ENCODE measurements at regions not wholly inside any gene's neighbourhood (a gene's known extent, or its start where the extent isn't known, plus 50 kb on each side); places are given as distances from the start of the nearest gene placed in this dataset.

DNA sequence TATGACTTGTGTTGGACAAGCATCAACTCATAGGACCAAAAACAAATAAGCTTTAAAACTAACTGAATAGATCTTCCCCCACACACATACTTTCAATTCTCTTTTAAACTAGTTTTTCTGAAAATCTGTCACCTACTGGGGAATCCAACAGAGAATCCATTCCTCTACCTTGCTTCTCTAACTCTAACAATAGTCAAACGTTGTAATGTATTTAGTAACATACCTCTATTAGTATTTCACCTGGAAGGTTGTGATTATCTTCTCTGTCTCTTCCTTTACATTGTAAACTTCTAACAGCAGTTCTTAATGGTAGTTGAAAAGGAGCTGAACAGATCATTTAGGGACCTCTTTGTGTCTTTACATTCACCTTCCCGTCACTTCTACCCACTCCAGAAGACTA, 337.1 kb upstream of the FAM241A start:
- no peak for DNase-seq (ENCODE audit: low spot score)
- no peaks in the 10 kb centered on the region for H3K36me3 Mint-ChIP-seq (ENCODE audit: low read depth)
- H3K27me3 Mint-ChIP-seq (ENCODE audit: low read depth): no peaks in the 10 kb centered on the region
- H3K9me3 Mint-ChIP-seq: no peaks in the 10 kb centered on the region
- no peak overlapping the region for H3K27ac Mint-ChIP-seq
- no peak overlapping the region for H3K4me3 Mint-ChIP-seq
- H3K4me1 Mint-ChIP-seq (ENCODE audit: low read depth): no peaks in the 10 kb centered on the region

GRCh38 chr4:111811661-111812060, 333.6 kb upstream of the FAM241A start:
- Mint-ChIP-seq H3K4me1 (ENCODE audit: low read depth) (no peaks in the 10 kb centered on the region), H3K27ac (no peak overlapping the region), H3K36me3 (ENCODE audit: low read depth) (no peaks in the 10 kb centered on the region), H3K4me3 (no peak overlapping the region), H3K27me3 (ENCODE audit: low read depth) (no peaks in the 10 kb centered on the region), H3K9me3 (no peaks in the 10 kb centered on the region)
- DNase-seq (ENCODE audit: low spot score): no peak

DNA sequence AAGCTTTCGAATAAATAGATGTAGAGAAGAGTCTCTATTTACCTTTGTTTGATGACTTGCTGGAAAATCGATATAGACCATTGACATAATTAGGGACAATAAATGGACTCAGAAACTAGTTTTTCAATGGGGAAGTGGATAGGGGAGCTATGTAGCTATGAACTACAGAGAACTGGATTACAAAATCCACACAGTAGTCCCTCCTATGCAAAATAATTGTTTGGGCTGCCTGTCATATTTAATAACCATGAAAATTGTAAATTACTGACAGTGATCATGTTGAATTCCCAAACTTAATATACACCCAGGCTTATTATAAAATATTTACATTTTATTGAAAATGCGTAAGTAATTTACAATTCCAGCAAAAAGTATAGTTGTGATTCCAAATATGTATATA, 333.1 kb upstream of the FAM241A start:
- no peaks in the 10 kb centered on the region for H3K36me3 Mint-ChIP-seq (ENCODE audit: low read depth)
- no peak for DNase-seq (ENCODE audit: low spot score)
- H3K4me1 Mint-ChIP-seq (ENCODE audit: low read depth): no peaks in the 10 kb centered on the region
- no peaks in the 10 kb centered on the region for H3K9me3 Mint-ChIP-seq
- H3K27me3 Mint-ChIP-seq (ENCODE audit: low read depth): no peaks in the 10 kb centered on the region
- no peak overlapping the region for H3K27ac Mint-ChIP-seq
- no peak overlapping the region for H3K4me3 Mint-ChIP-seq

DNA sequence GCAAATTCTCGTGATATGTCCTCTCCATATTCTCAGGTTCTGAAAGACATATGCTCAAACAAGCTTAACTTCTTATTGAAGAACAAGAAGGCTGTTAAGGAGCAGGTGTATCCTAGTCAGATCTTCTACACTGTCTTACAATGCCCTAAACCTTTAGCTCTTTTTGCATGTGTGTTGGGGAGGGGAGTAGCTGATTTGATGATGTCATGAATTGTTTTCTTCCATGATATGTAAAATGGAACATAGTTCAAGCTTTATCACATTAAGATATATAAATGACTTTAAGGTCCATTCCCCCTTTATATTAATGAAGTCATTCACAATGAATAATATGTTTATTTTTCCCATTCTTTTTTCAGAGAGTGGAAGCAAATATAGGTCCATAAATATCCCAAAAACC, 332.5 kb upstream of the FAM241A start:
- H3K27me3 Mint-ChIP-seq (ENCODE audit: low read depth): no peaks in the 10 kb centered on the region
- H3K4me1 Mint-ChIP-seq (ENCODE audit: low read depth): no peaks in the 10 kb centered on the region
- no peak overlapping the region for H3K27ac Mint-ChIP-seq
- H3K4me3 Mint-ChIP-seq: no peak overlapping the region
- no peaks in the 10 kb centered on the region for H3K36me3 Mint-ChIP-seq (ENCODE audit: low read depth)
- no peak for DNase-seq (ENCODE audit: low spot score)
- H3K9me3 Mint-ChIP-seq: no peaks in the 10 kb centered on the region

- H3K27me3 Mint-ChIP-seq (ENCODE audit: low read depth): no peaks in the 10 kb centered on the region
- no peak overlapping the region for H3K4me3 Mint-ChIP-seq
- H3K36me3 Mint-ChIP-seq (ENCODE audit: low read depth): no peaks in the 10 kb centered on the region
- H3K4me1 Mint-ChIP-seq (ENCODE audit: low read depth): no peaks in the 10 kb centered on the region
- H3K9me3 Mint-ChIP-seq: no peaks in the 10 kb centered on the region
- no peak overlapping the region for H3K27ac Mint-ChIP-seq
- DNase-seq (ENCODE audit: low spot score): no peak
Measured at GRCh38 chr4:111813555-111814140, 331.6 kb upstream of the FAM241A start.

DNA sequence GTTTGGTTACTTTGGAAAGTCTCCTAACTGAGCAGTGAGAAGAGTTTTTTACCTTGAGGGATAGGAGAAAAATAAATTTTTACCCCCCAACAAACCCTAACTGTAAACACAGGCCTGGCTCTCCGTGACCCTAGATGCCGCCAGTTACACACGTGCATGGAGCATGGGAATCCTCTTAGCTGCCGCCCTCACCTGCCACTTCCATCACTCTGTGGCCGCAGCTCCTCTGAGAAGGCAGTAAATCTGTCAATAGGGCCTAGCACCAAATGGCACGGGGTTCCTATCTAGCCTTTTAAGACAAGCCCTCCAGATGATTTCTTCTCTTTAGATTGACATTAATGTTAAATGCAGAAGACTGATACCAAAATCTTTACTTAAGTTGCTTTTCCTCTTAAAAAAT, 330.3 kb upstream of the FAM241A start:
- H3K36me3 Mint-ChIP-seq (ENCODE audit: low read depth): no peaks in the 10 kb centered on the region
- no peak for DNase-seq (ENCODE audit: low spot score)
- no peaks in the 10 kb centered on the region for H3K4me1 Mint-ChIP-seq (ENCODE audit: low read depth)
- H3K9me3 Mint-ChIP-seq: no peaks in the 10 kb centered on the region
- no peaks in the 10 kb centered on the region for H3K27me3 Mint-ChIP-seq (ENCODE audit: low read depth)
- H3K27ac Mint-ChIP-seq: no peak overlapping the region
- no peak overlapping the region for H3K4me3 Mint-ChIP-seq

DNA sequence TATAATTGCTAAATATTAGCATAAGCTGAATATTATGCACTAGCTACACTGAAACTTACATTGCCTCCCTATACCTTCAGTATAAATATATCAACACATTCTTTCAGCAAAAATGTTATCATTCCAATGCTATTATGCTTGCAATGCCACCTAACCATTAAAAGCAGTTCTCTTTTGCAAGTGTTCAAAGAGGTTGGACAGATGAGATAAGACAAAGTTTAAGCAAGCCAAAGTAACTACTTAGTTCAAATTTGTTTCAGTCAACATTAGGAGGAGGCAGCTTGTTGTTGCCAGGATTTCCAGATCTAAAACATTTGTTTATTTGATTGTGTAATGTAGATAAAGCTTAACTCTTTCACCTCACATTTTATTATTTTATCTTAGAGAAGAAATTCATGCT, 323.9 kb upstream of the FAM241A start:
- no peaks in the 10 kb centered on the region for H3K9me3 Mint-ChIP-seq
- DNase-seq (ENCODE audit: low spot score): no peak
- no peak overlapping the region for H3K27ac Mint-ChIP-seq
- H3K27me3 Mint-ChIP-seq (ENCODE audit: low read depth): no peaks in the 10 kb centered on the region
- H3K36me3 Mint-ChIP-seq (ENCODE audit: low read depth): no peaks in the 10 kb centered on the region
- H3K4me1 Mint-ChIP-seq (ENCODE audit: low read depth): no peaks in the 10 kb centered on the region
- no peak overlapping the region for H3K4me3 Mint-ChIP-seq

GRCh38 chr4:111836601-111837000, 308.7 kb upstream of the FAM241A start:
- Mint-ChIP-seq H3K27ac (no peak overlapping the region), H3K36me3 (ENCODE audit: low read depth) (no peaks in the 10 kb centered on the region), H3K27me3 (ENCODE audit: low read depth) (no peaks in the 10 kb centered on the region), H3K9me3 (no peaks in the 10 kb centered on the region), H3K4me1 (ENCODE audit: low read depth) (no peaks in the 10 kb centered on the region), H3K4me3 (no peak overlapping the region)
- DNase-seq (ENCODE audit: low spot score): no peak

DNA sequence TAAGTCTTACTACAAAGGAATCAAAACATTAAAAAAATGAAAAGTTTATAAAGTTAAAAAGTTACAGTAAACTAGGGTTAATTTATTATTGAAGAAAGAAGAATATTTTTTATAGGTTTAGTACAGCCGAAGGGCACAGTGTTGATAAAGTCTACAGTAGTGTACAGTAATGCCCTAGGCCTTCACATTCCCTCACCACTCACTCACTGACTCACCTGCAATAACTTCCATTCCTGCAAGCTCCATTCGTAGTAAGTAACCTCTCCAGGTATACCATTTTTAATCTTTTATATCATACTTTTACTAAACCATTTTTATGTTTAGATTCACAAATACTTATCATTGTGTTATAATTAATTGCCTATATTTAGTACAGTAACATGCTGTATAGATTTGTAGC, 307.5 kb upstream of the FAM241A start:
- no peaks in the 10 kb centered on the region for H3K36me3 Mint-ChIP-seq (ENCODE audit: low read depth)
- H3K27ac Mint-ChIP-seq: no peak overlapping the region
- DNase-seq (ENCODE audit: low spot score): no peak
- H3K27me3 Mint-ChIP-seq (ENCODE audit: low read depth): no peaks in the 10 kb centered on the region
- no peaks in the 10 kb centered on the region for H3K4me1 Mint-ChIP-seq (ENCODE audit: low read depth)
- H3K9me3 Mint-ChIP-seq: no peaks in the 10 kb centered on the region
- H3K4me3 Mint-ChIP-seq: no peak overlapping the region

DNA sequence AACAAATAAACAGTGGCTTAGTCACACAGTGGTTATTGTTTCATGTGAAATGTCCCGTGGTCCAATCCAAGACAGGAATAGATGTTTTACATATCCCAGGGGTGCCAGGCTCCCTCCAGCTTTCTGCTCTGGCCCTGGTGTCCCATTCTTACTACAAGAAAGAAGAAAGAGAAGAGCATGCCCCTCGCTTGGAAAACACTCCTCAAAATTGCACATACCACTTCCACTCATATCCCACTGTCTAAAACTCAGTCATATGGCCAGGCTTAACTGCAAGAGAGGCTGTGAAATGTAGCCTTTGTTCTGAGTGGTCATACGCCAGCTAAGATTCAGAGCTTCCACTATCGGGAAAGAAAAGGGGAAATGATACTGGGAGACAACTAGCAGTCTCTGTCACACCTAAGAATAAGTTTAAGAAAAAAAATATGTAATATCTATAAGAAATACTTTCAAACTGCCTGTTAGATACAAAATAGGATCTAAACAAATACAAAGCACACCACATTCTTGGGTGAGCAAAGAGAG, 306.8 kb upstream of the FAM241A start:
- DNase-seq (ENCODE audit: low spot score): no peak
- Mint-ChIP-seq H3K4me3 (no peak overlapping the region), H3K27me3 (ENCODE audit: low read depth) (no peaks in the 10 kb centered on the region), H3K9me3 (no peaks in the 10 kb centered on the region), H3K27ac (no peak overlapping the region), H3K36me3 (ENCODE audit: low read depth) (no peaks in the 10 kb centered on the region), H3K4me1 (ENCODE audit: low read depth) (no peaks in the 10 kb centered on the region)

DNA sequence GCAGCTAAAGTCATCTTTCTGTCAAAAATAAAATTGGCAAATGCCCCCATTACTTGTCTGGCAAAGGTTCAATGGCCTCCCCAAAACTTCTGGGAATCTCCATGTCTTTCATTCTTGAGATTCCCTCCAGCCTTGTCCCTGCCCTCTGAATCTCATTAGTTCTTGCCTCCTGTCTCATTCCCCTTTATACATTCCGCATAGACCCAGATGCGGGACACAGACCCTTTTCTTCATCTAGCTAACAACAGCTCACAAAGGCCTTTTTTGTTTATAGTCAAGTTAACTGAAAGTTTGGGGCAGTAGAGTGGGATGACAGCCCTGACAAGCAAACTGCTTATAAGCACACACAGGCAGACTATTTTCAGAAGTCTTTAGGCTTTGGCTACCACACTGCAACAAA, 306.1 kb upstream of the FAM241A start:
- H3K36me3 Mint-ChIP-seq (ENCODE audit: low read depth): no peaks in the 10 kb centered on the region

DNA sequence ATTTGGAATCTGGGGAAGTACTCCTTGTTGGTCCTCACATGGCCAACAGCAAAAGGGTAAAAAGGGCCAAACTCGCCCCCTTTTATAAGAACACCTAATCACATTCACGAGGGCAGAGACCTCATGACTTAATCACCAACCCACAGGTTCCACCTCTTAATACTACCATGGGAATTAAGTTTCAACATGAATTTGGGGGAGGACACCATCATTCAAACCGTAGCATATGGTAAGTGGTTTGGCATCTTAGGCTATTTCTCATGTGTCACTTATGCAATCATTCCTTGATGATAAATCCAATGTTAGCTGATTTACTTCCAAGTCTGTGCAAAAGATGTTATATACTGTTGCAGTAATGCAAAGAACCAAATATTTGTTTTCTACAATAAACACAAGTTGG, 302.9 kb upstream of the FAM241A start:
- no peak overlapping the region for H3K4me3 Mint-ChIP-seq
- no peaks in the 10 kb centered on the region for H3K36me3 Mint-ChIP-seq (ENCODE audit: low read depth)
- no peaks in the 10 kb centered on the region for H3K4me1 Mint-ChIP-seq (ENCODE audit: low read depth)
- H3K9me3 Mint-ChIP-seq: no peaks in the 10 kb centered on the region
- DNase-seq (ENCODE audit: low spot score): no peak
- no peak overlapping the region for H3K27ac Mint-ChIP-seq
- no peaks in the 10 kb centered on the region for H3K27me3 Mint-ChIP-seq (ENCODE audit: low read depth)

More for the DNA sequence above, 306.1 kb upstream of the FAM241A start:
- Mint-ChIP-seq H3K27ac (no peak overlapping the region), H3K4me3 (no peak overlapping the region), H3K27me3 (ENCODE audit: low read depth) (no peaks in the 10 kb centered on the region), H3K4me1 (ENCODE audit: low read depth) (no peaks in the 10 kb centered on the region), H3K9me3 (no peaks in the 10 kb centered on the region)
- no peak for DNase-seq (ENCODE audit: low spot score)

DNA sequence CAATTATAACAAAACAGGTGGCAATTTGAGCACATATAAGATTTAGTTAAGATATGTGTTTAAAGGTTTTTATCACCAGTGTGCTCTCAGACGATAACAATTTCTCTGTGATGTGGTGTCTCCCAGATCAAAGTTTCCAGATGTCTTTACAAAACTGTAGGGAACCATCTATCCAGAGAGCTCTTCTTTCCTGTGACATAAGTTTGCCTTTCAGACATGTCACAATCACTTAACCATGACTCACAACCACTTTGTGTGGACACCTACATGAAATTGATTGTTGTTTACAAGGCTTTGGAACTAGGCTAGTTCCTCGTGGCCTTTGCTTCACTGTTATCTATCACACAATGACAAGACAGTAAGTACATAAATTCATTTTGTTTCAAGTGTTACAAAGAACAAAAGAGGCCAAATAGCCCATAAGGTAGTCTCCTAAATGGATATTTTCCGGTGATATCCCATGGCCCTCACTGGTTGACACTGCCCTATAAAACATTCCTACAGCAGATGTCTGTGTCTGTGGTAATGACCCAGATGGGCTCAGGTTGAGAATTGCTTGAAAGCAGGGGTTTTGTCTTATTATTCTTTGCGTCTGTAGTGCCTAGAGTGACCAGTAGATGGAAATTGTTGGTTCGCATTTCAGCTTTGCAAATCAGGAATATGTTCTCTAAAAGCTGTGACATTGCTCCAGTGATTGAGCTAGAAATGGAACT, 297.8 kb upstream of the FAM241A start:
- Mint-ChIP-seq H3K9me3 (no peaks in the 10 kb centered on the region), H3K36me3 (ENCODE audit: low read depth) (no peaks in the 10 kb centered on the region), H3K4me3 (no peak overlapping the region), H3K4me1 (ENCODE audit: low read depth) (no peaks in the 10 kb centered on the region), H3K27ac (no peak overlapping the region), H3K27me3 (ENCODE audit: low read depth) (no peaks in the 10 kb centered on the region)
- DNase-seq (ENCODE audit: low spot score): no peak

DNA sequence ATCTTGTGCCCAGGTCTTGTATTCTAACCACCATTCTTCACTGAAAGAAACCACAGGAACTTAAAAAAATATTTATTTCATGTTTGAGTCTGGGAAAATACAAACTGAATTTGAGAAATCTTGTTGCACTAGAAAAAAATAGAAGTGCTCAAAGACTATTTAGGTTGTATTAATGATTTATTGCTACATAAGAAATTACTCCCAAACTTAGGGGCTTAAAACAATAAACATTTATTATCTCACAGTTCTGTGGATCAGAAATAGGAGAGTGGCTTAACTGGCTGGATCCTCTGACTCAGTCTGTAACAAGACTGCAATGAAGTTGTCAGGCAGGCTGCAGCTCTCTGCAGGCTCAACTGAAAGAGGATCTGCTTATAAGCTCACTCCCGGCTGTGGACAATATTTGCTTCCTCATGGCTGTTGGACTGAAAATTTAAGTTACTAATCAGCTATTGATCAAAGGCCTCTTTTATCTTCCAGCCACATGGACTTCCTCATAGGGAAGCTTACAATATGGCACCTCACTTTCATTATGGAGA, 295.4 kb upstream of the FAM241A start:
- no peaks in the 10 kb centered on the region for H3K4me1 Mint-ChIP-seq (ENCODE audit: low read depth)
- H3K27ac Mint-ChIP-seq: no peak overlapping the region
- no peak for DNase-seq (ENCODE audit: low spot score)
- no peaks in the 10 kb centered on the region for H3K9me3 Mint-ChIP-seq
- H3K36me3 Mint-ChIP-seq (ENCODE audit: low read depth): no peaks in the 10 kb centered on the region
- no peaks in the 10 kb centered on the region for H3K27me3 Mint-ChIP-seq (ENCODE audit: low read depth)
- no peak overlapping the region for H3K4me3 Mint-ChIP-seq

Measured in T-helper 2 cell treated with Interferon-gamma antibody and Interleukin-4, amounts not matched to agents 5 μg/mL and 100 μg/mL, for 36 hours (primary cell).